Astrocyte of the spinal cord (primary cell): ENCODE measurements at regions not wholly inside any gene's neighbourhood (a gene's known extent, or its start where the extent isn't known, plus 50 kb on each side); places are given as distances from the start of the nearest gene placed in this dataset.

Experiments
- DNase-seq: peaks from one replicate; pipeline ENCODE4 v3.0.0; 2011; ENCODE audit warnings: low read depth, low spot score
- H3K4me3 ChIP-seq: 2 replicates; pipeline ENCODE4 v1.5.1; 2011; ENCODE audit warnings: low read depth, mild to moderate bottlenecking, low read length, moderate library complexity
- CTCF ChIP-seq: IDR thresholded peaks from 2 replicates; pipeline ENCODE4 v1.5.1; 2012; ENCODE audit warnings: low read depth, mild to moderate bottlenecking, low read length, inconsistent platforms
- in situ Hi-C: cut with HindIII; loops from 2 replicates; pipeline ENCODE4 v1.10.0; 2017; ENCODE audit warnings: low sequenced_read_pairs

- in situ Hi-C loops, result no loop called here
- no peak for TF ChIP-seq CTCF
- no peak overlapping the region for H3K4me3 ChIP-seq
- DNase-seq, result peak; percentile 8
These were observed 142.6 kb downstream of the FAM114A2 start for GRCh38 chr5:153896117-153896516.

GRCh38 chr5:153895266-153895665, 143.4 kb downstream of the FAM114A2 start:
- in situ Hi-C loops, result no loop called here
- no peak overlapping the region for H3K4me3 ChIP-seq
- no peak for TF ChIP-seq CTCF
- DNase-seq, result no peak

- no peak for DNase-seq
- H3K4me3 ChIP-seq, result no peak overlapping the region
- no peak for TF ChIP-seq CTCF
- in situ Hi-C loops, result no loop called here
These were observed 144.9 kb downstream of the FAM114A2 start for GRCh38 chr5:153893817-153894216.

GRCh38 chr5:153891394-153891793, 147.3 kb downstream of the FAM114A2 start:
- in situ Hi-C loops, result no loop called here
- no peak for TF ChIP-seq CTCF
- no peak overlapping the region for H3K4me3 ChIP-seq
- DNase-seq, result no peak

GRCh38 chr5:153888781-153889180, 149.9 kb downstream of the FAM114A2 start:
- no peak for TF ChIP-seq CTCF
- H3K4me3 ChIP-seq, result no peak overlapping the region
- in situ Hi-C loops, result no loop called here
- no peak for DNase-seq

- no peak overlapping the region for H3K4me3 ChIP-seq
- in situ Hi-C loops, result no loop called here
- TF ChIP-seq CTCF, result no peak
- no peak for DNase-seq
These were observed 153.6 kb downstream of the FAM114A2 start for GRCh38 chr5:153885141-153885540.

GRCh38 chr5:153884612-153884957, 154.1 kb downstream of the FAM114A2 start:
- no peak for TF ChIP-seq CTCF
- H3K4me3 ChIP-seq, result no peak overlapping the region
- in situ Hi-C loops, result no loop called here
- DNase-seq, result no peak
